Stimulated activated CD8-positive, alpha-beta memory T cell treated with anti-CD3 and anti-CD28 coated beads, Interleukin-12 subunit alpha, Interleukin-12 subunit beta, amount 100 ng/mL, for 24 hours (primary cell): ENCODE measurements at regions not wholly inside any gene's neighbourhood (a gene's known extent, or its start where the extent isn't known, plus 50 kb on each side); places are given as distances from the start of the nearest gene placed in this dataset.
"Not testable (repeated sequence)": the region's sequence is repeated elsewhere in the genome, so short reads cannot be mapped to it uniquely, and the experiment has no call there.

Source experiments
- DNase-seq: peaks from one replicate; pipeline ENCODE4 v3.0.0-alpha.2; 2020; ENCODE audit errors: extremely low read depth

- no peak for DNase-seq
Measured at GRCh38 chr2:121047383-121047782, 237.6 kb downstream of the TFCP2L1 start.

- DNase-seq, result no peak
Measured at GRCh38 chr2:121049131-121049530, 235.9 kb downstream of the TFCP2L1 start.

DNA sequence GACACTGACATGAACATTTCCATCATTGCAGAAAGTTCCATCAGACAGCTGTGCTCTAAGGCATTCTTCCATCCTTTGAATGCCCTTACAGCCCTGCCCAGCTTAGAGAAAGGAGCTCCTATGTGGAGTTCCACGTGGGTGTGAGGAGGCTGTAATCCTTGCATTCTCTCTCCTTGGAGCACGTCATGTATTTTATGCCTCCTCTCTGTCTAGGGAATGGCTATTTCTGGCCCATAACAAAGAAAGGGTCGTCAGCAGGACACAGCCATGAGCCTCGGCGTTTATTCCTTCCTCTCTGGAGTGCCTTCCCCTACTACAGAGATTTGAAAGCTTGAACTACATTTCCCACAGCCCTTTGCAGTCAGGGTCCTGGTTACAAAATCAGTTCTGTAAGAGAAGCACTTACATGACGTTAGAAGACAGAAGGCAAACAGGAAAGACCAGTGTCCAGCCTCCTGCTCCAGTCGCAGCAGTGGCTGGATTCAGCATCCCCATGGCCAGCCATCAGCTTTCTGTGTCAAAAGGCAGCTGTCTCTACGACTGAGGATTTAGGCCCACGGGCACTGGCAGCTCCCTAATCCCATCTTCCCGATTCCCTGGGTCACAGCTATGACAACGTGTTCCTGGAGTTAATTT, 234.9 kb downstream of the TFCP2L1 start:
- DNase-seq, result no peak

GRCh38 chr2:121051311-121051710, 233.7 kb downstream of the TFCP2L1 start:
- DNase-seq, result no peak

- no peak for DNase-seq
Measured at GRCh38 chr2:121052023-121052422, 233.0 kb downstream of the TFCP2L1 start.

- DNase-seq, result no peak
Measured at GRCh38 chr2:121052521-121052920, 232.5 kb downstream of the TFCP2L1 start.

- DNase-seq, result no peak
Measured at GRCh38 chr2:121055088-121055487, 229.9 kb downstream of the TFCP2L1 start.

- no peak for DNase-seq
Measured at GRCh38 chr2:121055501-121055900, 229.5 kb downstream of the TFCP2L1 start.

GRCh38 chr2:121058852-121059558, 226.0 kb downstream of the TFCP2L1 start:
- no peak for DNase-seq

DNA sequence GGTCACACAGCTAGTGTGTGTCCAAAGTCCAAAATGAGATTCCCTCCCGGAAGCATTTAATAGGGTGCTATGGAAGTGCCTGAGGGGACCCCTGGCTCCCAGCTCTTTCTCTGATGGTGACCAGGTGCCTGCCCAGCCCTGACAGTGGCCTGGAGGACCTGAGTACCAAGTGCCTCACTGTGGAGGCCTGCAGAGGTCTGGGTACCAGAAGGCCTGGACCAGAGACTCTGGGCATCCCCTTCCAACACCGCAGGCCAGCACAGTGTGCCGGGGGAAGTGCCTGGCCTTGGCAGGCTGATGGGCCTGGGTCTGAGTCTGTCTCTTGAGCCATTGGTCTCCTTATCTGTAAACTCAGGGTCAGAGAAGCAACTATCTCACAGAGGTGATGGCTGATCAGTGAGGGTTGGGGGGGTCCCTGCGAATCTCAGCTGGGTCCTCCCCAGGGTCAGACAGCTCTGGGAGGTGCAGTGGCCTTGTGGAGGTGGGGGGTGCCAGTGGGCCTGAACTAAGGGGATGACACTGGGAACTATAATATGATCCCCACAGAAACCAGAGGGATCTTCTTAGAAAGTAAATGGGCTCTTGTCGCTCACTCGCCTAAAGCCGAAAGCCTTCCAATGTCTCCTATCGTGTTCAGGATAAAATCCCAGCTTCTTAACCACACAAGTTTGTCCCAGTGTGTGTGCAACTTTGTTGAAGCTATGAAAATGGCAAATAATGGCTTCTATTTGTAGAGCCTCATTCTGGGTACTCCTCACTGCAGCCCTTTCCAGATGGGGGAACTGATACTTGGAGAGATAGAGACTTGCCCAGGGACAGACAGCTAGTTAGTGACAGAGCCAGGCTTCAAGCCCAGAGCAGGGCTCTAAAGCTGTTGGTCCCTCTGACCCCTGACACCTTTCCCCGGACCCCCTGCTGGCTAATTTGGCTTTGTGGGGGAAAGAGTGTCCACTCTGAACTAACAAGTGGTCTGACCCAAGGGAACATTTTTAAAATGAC, 225.1 kb downstream of the TFCP2L1 start:
- no peak for DNase-seq

GRCh38 chr2:121061633-121062032, 223.4 kb downstream of the TFCP2L1 start:
- DNase-seq, result no peak

- no peak for DNase-seq
Measured at GRCh38 chr2:121063471-121063870, 221.5 kb downstream of the TFCP2L1 start.

DNA sequence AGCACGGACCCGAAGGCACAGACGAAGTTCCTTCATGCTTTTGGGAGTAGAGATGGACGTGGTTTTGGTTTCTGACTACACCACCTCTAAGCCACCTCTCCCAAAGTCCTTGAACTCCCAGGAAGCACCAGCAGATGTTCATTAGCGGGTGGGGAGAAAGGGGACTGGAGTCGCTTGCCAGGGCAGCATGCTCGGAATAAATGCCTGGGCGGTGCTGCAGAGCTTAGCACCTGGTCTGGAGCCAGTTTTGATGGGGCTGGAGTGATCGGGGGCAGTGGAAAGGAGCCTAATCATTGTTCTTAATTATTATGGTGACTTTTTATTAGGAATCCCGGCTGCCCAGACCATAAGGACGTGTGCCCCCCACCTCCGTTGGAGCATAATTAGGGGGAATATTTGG, 220.8 kb downstream of the TFCP2L1 start:
- DNase-seq, result no peak

DNA sequence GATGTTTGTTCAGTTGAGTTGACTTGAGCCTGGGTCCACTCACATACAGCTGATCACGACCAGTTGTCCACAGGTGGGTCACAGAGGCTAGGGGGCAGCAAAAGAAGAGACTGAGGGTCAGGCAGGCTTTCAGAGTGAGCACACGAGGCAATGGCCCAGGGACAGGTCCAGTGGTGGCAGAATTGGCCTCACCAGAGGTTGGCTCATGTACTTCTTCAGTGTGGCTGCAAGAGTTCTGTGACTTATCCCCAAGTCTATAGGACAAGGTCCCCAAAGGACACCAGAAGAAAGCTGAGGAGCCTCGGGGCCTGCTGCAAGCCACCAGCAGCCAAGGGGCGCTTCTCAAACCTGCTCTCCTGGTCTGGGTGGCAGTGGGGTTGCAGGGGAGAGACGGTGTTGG, 219.8 kb downstream of the TFCP2L1 start:
- no peak for DNase-seq

GRCh38 chr2:121066526-121066925, 218.5 kb downstream of the TFCP2L1 start:
- no peak for DNase-seq

GRCh38 chr2:121068851-121069250, 216.2 kb downstream of the TFCP2L1 start:
- no peak for DNase-seq

- no peak for DNase-seq
Measured at GRCh38 chr2:121069434-121069969, 215.5 kb downstream of the TFCP2L1 start.

DNA sequence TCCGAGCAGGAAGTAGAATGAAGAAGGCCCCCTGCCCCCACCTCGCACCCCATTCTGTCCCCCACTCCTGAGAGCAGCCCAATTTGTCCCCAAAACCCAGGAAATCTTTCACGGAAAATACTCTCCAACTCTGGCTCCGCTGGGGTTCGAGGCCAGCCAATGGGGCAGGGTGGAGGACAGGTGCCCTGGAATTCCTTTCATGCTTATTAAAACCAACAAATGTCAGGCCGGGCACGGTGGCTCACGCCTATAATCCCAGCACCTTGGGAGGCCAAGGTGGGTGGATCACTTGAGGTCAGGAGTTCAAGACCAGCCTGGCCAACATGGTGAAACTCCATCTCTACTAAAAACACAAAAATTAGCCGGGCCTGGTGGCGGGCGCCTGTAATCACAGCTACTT, 214.9 kb downstream of the TFCP2L1 start:
- DNase-seq, result not testable (repeated sequence)

- no peak for DNase-seq
Measured at GRCh38 chr2:121071034-121071504, 213.9 kb downstream of the TFCP2L1 start.

GRCh38 chr2:121072784-121073183, 212.2 kb downstream of the TFCP2L1 start:
- DNase-seq, result no peak

DNA sequence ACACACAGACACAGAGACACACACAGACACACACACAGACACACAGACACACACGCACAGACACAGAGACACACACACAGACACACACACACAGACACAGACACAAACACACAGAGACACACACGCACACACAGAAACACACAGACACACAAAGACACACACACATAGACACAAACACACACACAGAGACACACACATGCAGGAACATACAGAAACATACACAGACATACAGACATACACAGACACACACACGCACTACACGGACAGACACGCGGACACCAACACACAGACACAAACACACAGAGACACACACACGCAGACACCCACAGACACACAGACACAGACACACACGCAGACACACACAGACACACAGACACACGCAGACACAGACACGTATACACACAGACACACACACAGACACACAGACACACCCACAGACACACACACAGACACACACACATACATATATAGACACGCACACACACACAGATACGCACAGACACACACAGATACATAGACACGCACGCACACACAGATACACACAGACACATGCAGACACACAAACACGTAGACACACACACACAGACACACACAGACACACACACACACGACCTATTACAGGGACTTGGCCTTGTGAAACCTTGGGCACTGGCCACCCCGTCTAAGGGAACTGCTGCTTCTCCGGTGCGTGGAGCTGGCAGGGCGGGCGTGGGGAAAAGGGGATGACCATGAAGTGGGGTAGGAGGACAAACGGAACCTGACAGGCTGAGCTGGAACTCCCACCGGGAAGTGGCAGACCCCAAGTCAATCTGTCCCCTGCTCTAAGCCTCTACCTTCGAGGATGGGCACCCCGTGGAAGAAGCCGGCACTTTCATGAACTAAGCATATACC, 211.4 kb downstream of the TFCP2L1 start:
- no peak for DNase-seq
